ENCODE measurements at regions not wholly inside any gene's neighbourhood (a gene's known extent, or its start where the extent isn't known, plus 50 kb on each side); places are given as distances from the start of the nearest gene placed in this dataset.
"Not testable (repeated sequence)": the region's sequence is repeated elsewhere in the genome, so short reads cannot be mapped to it uniquely, and the experiment has no call there.

GRCh38 chr10:47145290-47145934, 154.6 kb upstream of the GDF10 start:
- no peak for DNase-seq

- DNase-seq = no peak
Measured at GRCh38 chr10:47146572-47146971, 153.4 kb upstream of the GDF10 start.

GRCh38 chr10:47147186-47147585, 152.8 kb upstream of the GDF10 start:
- no peak for DNase-seq

GRCh38 chr10:47150581-47150980, 149.4 kb upstream of the GDF10 start:
- no peak for DNase-seq

- DNase-seq = no peak
Measured at GRCh38 chr10:47151920-47152319, 148.1 kb upstream of the GDF10 start.

GRCh38 chr10:47152861-47153349, 147.1 kb upstream of the GDF10 start:
- DNase-seq = peak; percentile 51

GRCh38 chr10:47154762-47155161, 145.2 kb upstream of the GDF10 start:
- no peak for DNase-seq

- no peak for DNase-seq
Measured at GRCh38 chr10:47156873-47157272, 143.1 kb upstream of the GDF10 start.

GRCh38 chr10:47158116-47159071, 141.6 kb upstream of the GDF10 start:
- no peak for DNase-seq

- DNase-seq = no peak
Measured at GRCh38 chr10:47159361-47160260, 140.4 kb upstream of the GDF10 start.

GRCh38 chr10:47160261-47160908, 139.6 kb upstream of the GDF10 start:
- no peak for DNase-seq

GRCh38 chr10:47160967-47161366, 139.0 kb upstream of the GDF10 start:
- no peak for DNase-seq

GRCh38 chr10:47161465-47161864, 138.5 kb upstream of the GDF10 start:
- no peak for DNase-seq

GRCh38 chr10:47164126-47164799, 135.7 kb upstream of the GDF10 start:
- DNase-seq = no peak

GRCh38 chr10:47164800-47165128, 135.2 kb upstream of the GDF10 start:
- no peak for DNase-seq

GRCh38 chr10:47165168-47165710, 134.8 kb upstream of the GDF10 start:
- no peak for DNase-seq

GRCh38 chr10:47165711-47166404, 134.1 kb upstream of the GDF10 start:
- DNase-seq = no peak

- DNase-seq = no peak
Measured at GRCh38 chr10:47166405-47166777, 133.6 kb upstream of the GDF10 start.

- not testable (repeated sequence) for DNase-seq
Measured at GRCh38 chr10:47166808-47167581, 133.0 kb upstream of the GDF10 start.

GRCh38 chr10:47167591-47167990, 132.4 kb upstream of the GDF10 start:
- DNase-seq = no peak
